ENCODE measurements at regions not wholly inside any gene's neighbourhood (a gene's known extent, or its start where the extent isn't known, plus 50 kb on each side); places are given as distances from the start of the nearest gene placed in this dataset.
A peak's percentile ranks its signal among the peaks of the same experiment; 100 is the strongest.

- H3K27me3 Mint-ChIP-seq (ENCODE audit: low read depth): no peaks in the 10 kb centered on the region
- H3K4me1 Mint-ChIP-seq: peaks cover 11% of the 10 kb centered on the region
- TF ChIP-seq CTCF (IDR thresholded peaks at IDR 0.05; ENCODE audit: unreplicated experiment in 3 of 3): no peak
- H3K9me3 Mint-ChIP-seq: no peaks in the 10 kb centered on the region
- H3K4me3 Mint-ChIP-seq: no peak overlapping the region
- no peaks in the 10 kb centered on the region for H3K36me3 Mint-ChIP-seq (ENCODE audit: low read depth)
- peak overlapping the region in 1 of 3 experiments; percentile 89 for H3K27ac Mint-ChIP-seq
These were observed 220.5 kb upstream of the RAB6C start for GRCh38 chr2:129758784-129759471.

GRCh38 chr2:129759472-129760010, 219.9 kb upstream of the RAB6C start:
- H3K27me3 Mint-ChIP-seq (ENCODE audit: low read depth): no peaks in the 10 kb centered on the region
- no peaks in the 10 kb centered on the region for H3K9me3 Mint-ChIP-seq
- H3K4me1 Mint-ChIP-seq: peaks cover 14% of the 10 kb centered on the region
- H3K4me3 Mint-ChIP-seq: no peak overlapping the region
- H3K36me3 Mint-ChIP-seq (ENCODE audit: low read depth): no peaks in the 10 kb centered on the region
- no peak overlapping the region for H3K27ac Mint-ChIP-seq
- TF ChIP-seq CTCF (IDR thresholded peaks at IDR 0.05; ENCODE audit: unreplicated experiment in 3 of 3): no peak

GRCh38 chr2:129760669-129761068, 218.8 kb upstream of the RAB6C start:
- Mint-ChIP-seq H3K4me3 (no peak overlapping the region), H3K27ac (no peak overlapping the region), H3K9me3 (no peaks in the 10 kb centered on the region), H3K27me3 (ENCODE audit: low read depth) (peaks cover 5% of the 10 kb centered on the region), H3K4me1 (peaks cover 20% of the 10 kb centered on the region), H3K36me3 (ENCODE audit: low read depth) (no peaks in the 10 kb centered on the region)
- TF ChIP-seq CTCF (IDR thresholded peaks at IDR 0.05; ENCODE audit: unreplicated experiment in 3 of 3): no peak

- H3K9me3 Mint-ChIP-seq: no peaks in the 10 kb centered on the region
- no peak overlapping the region for H3K4me3 Mint-ChIP-seq
- H3K36me3 Mint-ChIP-seq (ENCODE audit: low read depth): no peaks in the 10 kb centered on the region
- peaks cover 24% of the 10 kb centered on the region for H3K4me1 Mint-ChIP-seq
- H3K27ac Mint-ChIP-seq: no peak overlapping the region
- peaks cover 8% of the 10 kb centered on the region for H3K27me3 Mint-ChIP-seq (ENCODE audit: low read depth)
- no peak for TF ChIP-seq CTCF (IDR thresholded peaks at IDR 0.05; ENCODE audit: unreplicated experiment in 3 of 3)
These were observed 217.9 kb upstream of the RAB6C start for GRCh38 chr2:129761569-129762021.

GRCh38 chr2:129762386-129763189, 216.9 kb upstream of the RAB6C start:
- Mint-ChIP-seq H3K4me3 (no peak overlapping the region), H3K27ac (peak overlapping the region in 2 of 3 experiments; percentile 25 to 37), H3K4me1 (peaks cover 30% of the 10 kb centered on the region), H3K9me3 (no peaks in the 10 kb centered on the region), H3K27me3 (ENCODE audit: low read depth) (peaks cover 14% of the 10 kb centered on the region), H3K36me3 (ENCODE audit: low read depth) (no peaks in the 10 kb centered on the region)
- no peak for TF ChIP-seq CTCF (IDR thresholded peaks at IDR 0.05; ENCODE audit: unreplicated experiment in 3 of 3)

Measured in nephron (organoid).